BJ (cell line): ENCODE measurements at regions not wholly inside any gene's neighbourhood (a gene's known extent, or its start where the extent isn't known, plus 50 kb on each side); places are given as distances from the start of the nearest gene placed in this dataset.

Experiments
- CTCF ChIA-PET: fragments of 350-600 bp; formaldehyde crosslinking; extraction: SDS; loops from one replicate; lab custom pipeline; 2021; ENCODE audit warnings: antibody characterized with exemption, inconsistent platforms; lab: Yijun Ruan, JAX
- POLR2A ChIA-PET: fragments of 300-600 bp; sonication (Branson Sonifier 250); formaldehyde crosslinking; extraction: SDS; loops from one replicate; lab custom pipeline; 2021; ENCODE audit warnings: antibody characterized with exemption; lab: Charles Lee
- DNase-seq: peaks from one replicate; pipeline ENCODE4 v3.0.0-alpha.2; 2011; ENCODE audit warnings: low read depth
- H3K27me3 ChIP-seq: 2 replicates; pipeline ENCODE4 v1.6.0; 2011; ENCODE audit warnings: low read length; ENCODE audit not compliant: control insufficient read depth, insufficient read depth
- H3K36me3 ChIP-seq: 2 replicates; pipeline ENCODE4 v1.5.1; 2011; ENCODE audit warnings: low read length; ENCODE audit not compliant: control insufficient read depth, insufficient read depth
- H3K4me3 ChIP-seq: 2 replicates; pipeline ENCODE4 v1.5.1; 2011; ENCODE audit warnings: low read depth, mild to moderate bottlenecking, control low read depth, low read length
- TF ChIP-seq, protein P1 (sequence below): IDR thresholded peaks from 2 replicates; pipeline ENCODE4 v1.5.1; 2011; ENCODE audit warnings: low read depth, mild to moderate bottlenecking, control low read depth, inconsistent platforms, low read length, moderate library complexity; ENCODE audit not compliant: insufficient read depth

- CTCF ChIA-PET = no interaction called here
- POLR2A ChIA-PET = no interaction called here
- H3K27me3 ChIP-seq = no peaks in the 10 kb centered on the region
- TF ChIP-seq, protein P1, sequence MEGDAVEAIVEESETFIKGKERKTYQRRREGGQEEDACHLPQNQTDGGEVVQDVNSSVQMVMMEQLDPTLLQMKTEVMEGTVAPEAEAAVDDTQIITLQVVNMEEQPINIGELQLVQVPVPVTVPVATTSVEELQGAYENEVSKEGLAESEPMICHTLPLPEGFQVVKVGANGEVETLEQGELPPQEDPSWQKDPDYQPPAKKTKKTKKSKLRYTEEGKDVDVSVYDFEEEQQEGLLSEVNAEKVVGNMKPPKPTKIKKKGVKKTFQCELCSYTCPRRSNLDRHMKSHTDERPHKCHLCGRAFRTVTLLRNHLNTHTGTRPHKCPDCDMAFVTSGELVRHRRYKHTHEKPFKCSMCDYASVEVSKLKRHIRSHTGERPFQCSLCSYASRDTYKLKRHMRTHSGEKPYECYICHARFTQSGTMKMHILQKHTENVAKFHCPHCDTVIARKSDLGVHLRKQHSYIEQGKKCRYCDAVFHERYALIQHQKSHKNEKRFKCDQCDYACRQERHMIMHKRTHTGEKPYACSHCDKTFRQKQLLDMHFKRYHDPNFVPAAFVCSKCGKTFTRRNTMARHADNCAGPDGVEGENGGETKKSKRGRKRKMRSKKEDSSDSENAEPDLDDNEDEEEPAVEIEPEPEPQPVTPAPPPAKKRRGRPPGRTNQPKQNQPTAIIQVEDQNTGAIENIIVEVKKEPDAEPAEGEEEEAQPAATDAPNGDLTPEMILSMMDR = no peak
- H3K4me3 ChIP-seq = no peak overlapping the region
- H3K36me3 ChIP-seq = no peaks in the 10 kb centered on the region
- DNase-seq = no peak
Observed at GRCh38 chr3:135622215-135622614, 343.3 kb upstream of the PPP2R3A start.

DNA sequence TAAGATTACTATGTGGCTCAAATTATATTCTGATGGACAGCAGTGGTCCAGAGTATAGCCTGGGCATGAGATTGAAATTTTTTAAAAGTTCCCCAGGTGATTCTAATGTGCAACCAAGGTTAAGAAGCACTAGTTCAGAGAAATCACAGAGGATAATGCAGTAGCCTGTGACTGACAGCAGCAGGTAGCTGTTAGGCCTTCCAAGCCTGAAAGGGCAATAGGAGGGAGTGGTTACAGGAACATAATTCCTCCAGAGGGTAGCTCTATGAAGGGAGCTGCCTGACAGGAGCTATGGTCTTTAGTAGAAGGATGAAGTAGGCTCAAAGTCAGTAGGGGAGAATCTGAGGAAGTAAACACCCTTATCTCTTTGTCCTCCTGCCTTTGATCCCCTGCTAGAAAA, 342.9 kb upstream of the PPP2R3A start:
- ChIA-PET CTCF (no interaction called here), POLR2A (no interaction called here)
- Histone ChIP-seq H3K4me3 (no peak overlapping the region), H3K36me3 (no peaks in the 10 kb centered on the region), H3K27me3 (no peaks in the 10 kb centered on the region)
- DNase-seq = no peak
- TF ChIP-seq, protein P1 = no peak

DNA sequence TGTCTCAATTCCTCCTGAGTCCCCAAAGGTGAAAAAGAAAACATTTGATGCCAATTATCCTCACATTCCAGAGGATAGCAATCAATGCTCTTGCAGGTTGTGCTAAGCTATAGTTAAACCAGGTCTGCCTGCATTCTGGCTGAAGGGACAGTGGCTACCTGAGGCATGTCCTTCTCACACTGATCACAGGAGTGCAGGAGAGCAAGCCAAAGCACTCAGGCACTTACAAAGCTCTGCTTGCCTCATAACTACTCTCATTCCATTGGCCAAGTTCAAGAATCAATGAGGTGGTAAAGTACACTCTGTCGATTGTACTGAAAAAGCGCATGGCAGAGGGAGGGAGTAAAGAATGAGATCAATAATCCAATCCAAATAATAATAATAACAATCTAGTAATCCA, 342.0 kb upstream of the PPP2R3A start:
- ChIA-PET CTCF (no interaction called here), POLR2A (no interaction called here)
- H3K4me3 ChIP-seq = no peak overlapping the region
- TF ChIP-seq, protein P1 = no peak
- DNase-seq = no peak
- H3K27me3 ChIP-seq = no peaks in the 10 kb centered on the region
- H3K36me3 ChIP-seq = no peaks in the 10 kb centered on the region

GRCh38 chr3:135627057-135627456, 338.5 kb upstream of the PPP2R3A start:
- CTCF ChIA-PET = no interaction called here
- H3K27me3 ChIP-seq = no peaks in the 10 kb centered on the region
- H3K36me3 ChIP-seq = no peaks in the 10 kb centered on the region
- DNase-seq = no peak
- no peak overlapping the region for H3K4me3 ChIP-seq
- POLR2A ChIA-PET = no interaction called here
- TF ChIP-seq, protein P1 = no peak

GRCh38 chr3:135629701-135630408, 335.7 kb upstream of the PPP2R3A start:
- no peak for DNase-seq
- CTCF ChIA-PET = no interaction called here
- Histone ChIP-seq H3K4me3 (no peak overlapping the region), H3K27me3 (no peaks in the 10 kb centered on the region), H3K36me3 (no peaks in the 10 kb centered on the region)
- TF ChIP-seq, protein P1 = no peak
- POLR2A ChIA-PET = no interaction called here
